Activated T-helper 1 cell treated with anti-CD3 and anti-CD28 coated beads, Interleukin-2, amount 50 U/mL, for 16 hours (primary cell): ENCODE measurements at regions not wholly inside any gene's neighbourhood (a gene's known extent, or its start where the extent isn't known, plus 50 kb on each side); places are given as distances from the start of the nearest gene placed in this dataset.
"Not testable (repeated sequence)": the region's sequence is repeated elsewhere in the genome, so short reads cannot be mapped to it uniquely, and the experiment has no call there.

Source experiments
- DNase-seq, 2 donors: peaks; one replicate each; pipeline ENCODE4 v3.0.0-alpha.2; 2020; ENCODE audit warnings: low read depth in 1 of 2, low spot score in 1 of 2

- no peak for DNase-seq
Measured at GRCh38 chr2:145748927-145749326, 1229.0 kb upstream of the ZEB2 start.

GRCh38 chr2:145747715-145748114 lies 1227.8 kb upstream of the ZEB2 start:
- DNase-seq = no peak

- DNase-seq = not testable (repeated sequence)
Measured at GRCh38 chr2:145745387-145745721, 1225.4 kb upstream of the ZEB2 start.

- no peak for DNase-seq
Measured at GRCh38 chr2:145744541-145745386, 1224.8 kb upstream of the ZEB2 start.

GRCh38 chr2:145743011-145743410 lies 1223.1 kb upstream of the ZEB2 start:
- no peak for DNase-seq

GRCh38 chr2:145741636-145742035 lies 1221.7 kb upstream of the ZEB2 start:
- DNase-seq = no peak

GRCh38 chr2:145741181-145741580 lies 1221.3 kb upstream of the ZEB2 start:
- DNase-seq = no peak

- DNase-seq = no peak
Measured at GRCh38 chr2:145740302-145740701, 1220.4 kb upstream of the ZEB2 start.

- no peak for DNase-seq
Measured at GRCh38 chr2:145739681-145740080, 1219.8 kb upstream of the ZEB2 start.

GRCh38 chr2:145736871-145737270 lies 1217.0 kb upstream of the ZEB2 start:
- DNase-seq = no peak

- DNase-seq = no peak
Measured at GRCh38 chr2:145731467-145731866, 1211.5 kb upstream of the ZEB2 start.

GRCh38 chr2:145729993-145730770 lies 1210.3 kb upstream of the ZEB2 start:
- DNase-seq = no peak

- DNase-seq = no peak
Measured at GRCh38 chr2:145729481-145729880, 1209.6 kb upstream of the ZEB2 start.

- no peak for DNase-seq
Measured at GRCh38 chr2:145728511-145728910, 1208.6 kb upstream of the ZEB2 start.

- DNase-seq = no peak
Measured at GRCh38 chr2:145725876-145726275, 1206.0 kb upstream of the ZEB2 start.

- no peak for DNase-seq
Measured at GRCh38 chr2:145724311-145724898, 1204.5 kb upstream of the ZEB2 start.

- DNase-seq = no peak
Measured at GRCh38 chr2:145723872-145724271, 1204.0 kb upstream of the ZEB2 start.

- DNase-seq = no peak
Measured at GRCh38 chr2:145721681-145722080, 1201.8 kb upstream of the ZEB2 start.

GRCh38 chr2:145715601-145716000 lies 1195.7 kb upstream of the ZEB2 start:
- no peak for DNase-seq

GRCh38 chr2:145710303-145710702 lies 1190.4 kb upstream of the ZEB2 start:
- DNase-seq = no peak

- DNase-seq = no peak
Measured at GRCh38 chr2:145702305-145702704, 1182.4 kb upstream of the ZEB2 start.

GRCh38 chr2:145692971-145693478 lies 1173.1 kb upstream of the ZEB2 start:
- no peak for DNase-seq
